HEK293 (cell line): ENCODE measurements at regions not wholly inside any gene's neighbourhood (a gene's known extent, or its start where the extent isn't known, plus 50 kb on each side); places are given as distances from the start of the nearest gene placed in this dataset.

Experiments used
- ZFP41 ChIP-seq: fragments of 450-650 bp; formaldehyde crosslinking; IDR thresholded peaks from 2 replicates; pipeline ENCODE4 v1.5.1; 2016; ENCODE audit warnings: missing biosample characterization, missing genetic modification characterization, borderline replicate concordance
- ZNF175 ChIP-seq: fragments of 450-650 bp; formaldehyde crosslinking; IDR thresholded peaks from 2 replicates; pipeline ENCODE4 v1.5.1; 2016; ENCODE audit warnings: missing biosample characterization, missing genetic modification characterization
- ZNF223 ChIP-seq: fragments of 450-650 bp; formaldehyde crosslinking; IDR thresholded peaks from 2 replicates; pipeline ENCODE4 v1.5.1; 2016; ENCODE audit warnings: missing biosample characterization, missing genetic modification characterization
- ZNF302 ChIP-seq: fragments of 450-650 bp; formaldehyde crosslinking; IDR thresholded peaks from 2 replicates; pipeline ENCODE4 v1.5.1; 2016; ENCODE audit warnings: missing biosample characterization, missing genetic modification characterization, low read depth
- ZNF544 ChIP-seq: fragments of 450-650 bp; formaldehyde crosslinking; IDR thresholded peaks from 2 replicates; pipeline ENCODE4 v1.5.0; 2017; ENCODE audit warnings: missing biosample characterization, missing genetic modification characterization
- TF ChIP-seq, protein P1 (sequence below): fragments of 450-650 bp; formaldehyde crosslinking; IDR thresholded peaks from 2 replicates; pipeline ENCODE4 v1.5.1; 2016; ENCODE audit warnings: missing biosample characterization, missing genetic modification characterization
- TF ChIP-seq, protein P2 (sequence below): fragments of 450-650 bp; formaldehyde crosslinking; conservative IDR thresholded peaks from 2 replicates; pipeline ENCODE4 v1.5.1; 2016; ENCODE audit warnings: low read depth, missing biosample characterization, missing genetic modification characterization
- TF ChIP-seq, protein P3 (sequence below): fragments of 450-650 bp; formaldehyde crosslinking; IDR thresholded peaks from 2 replicates; pipeline ENCODE4 v1.5.1; 2016; ENCODE audit warnings: missing biosample characterization, missing genetic modification characterization, borderline replicate concordance
- TF ChIP-seq, protein P4 (sequence below): fragments of 450-650 bp; formaldehyde crosslinking; IDR thresholded peaks from 2 replicates; pipeline ENCODE4 v1.5.1; 2016; ENCODE audit warnings: missing biosample characterization, missing genetic modification characterization

DNA sequence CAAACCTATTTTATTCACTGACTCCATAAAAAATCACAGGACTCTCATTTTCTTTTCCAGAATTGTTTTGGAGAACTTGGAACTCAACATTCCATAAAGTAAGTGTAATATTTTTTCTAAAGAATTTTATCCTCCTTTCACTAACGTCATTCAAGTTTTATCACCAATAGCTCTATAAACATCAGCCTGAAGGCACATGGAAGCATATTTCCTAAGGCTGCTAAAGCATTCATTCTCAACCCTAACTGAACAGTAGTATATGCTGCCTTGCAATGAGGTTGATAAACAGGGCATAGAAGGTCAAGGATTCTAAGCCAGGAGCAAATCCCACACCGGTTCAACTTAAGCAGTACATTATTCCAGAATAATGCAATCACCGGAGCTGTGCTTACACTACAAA, 273.9 kb downstream of the RAB38 start:
- TF ChIP-seq ZNF544 (tag by site-specific recombination): no peak
- TF ChIP-seq, protein P1, sequence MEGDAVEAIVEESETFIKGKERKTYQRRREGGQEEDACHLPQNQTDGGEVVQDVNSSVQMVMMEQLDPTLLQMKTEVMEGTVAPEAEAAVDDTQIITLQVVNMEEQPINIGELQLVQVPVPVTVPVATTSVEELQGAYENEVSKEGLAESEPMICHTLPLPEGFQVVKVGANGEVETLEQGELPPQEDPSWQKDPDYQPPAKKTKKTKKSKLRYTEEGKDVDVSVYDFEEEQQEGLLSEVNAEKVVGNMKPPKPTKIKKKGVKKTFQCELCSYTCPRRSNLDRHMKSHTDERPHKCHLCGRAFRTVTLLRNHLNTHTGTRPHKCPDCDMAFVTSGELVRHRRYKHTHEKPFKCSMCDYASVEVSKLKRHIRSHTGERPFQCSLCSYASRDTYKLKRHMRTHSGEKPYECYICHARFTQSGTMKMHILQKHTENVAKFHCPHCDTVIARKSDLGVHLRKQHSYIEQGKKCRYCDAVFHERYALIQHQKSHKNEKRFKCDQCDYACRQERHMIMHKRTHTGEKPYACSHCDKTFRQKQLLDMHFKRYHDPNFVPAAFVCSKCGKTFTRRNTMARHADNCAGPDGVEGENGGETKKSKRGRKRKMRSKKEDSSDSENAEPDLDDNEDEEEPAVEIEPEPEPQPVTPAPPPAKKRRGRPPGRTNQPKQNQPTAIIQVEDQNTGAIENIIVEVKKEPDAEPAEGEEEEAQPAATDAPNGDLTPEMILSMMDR (tag by site-specific recombination): no peak
- TF ChIP-seq, protein P2, sequence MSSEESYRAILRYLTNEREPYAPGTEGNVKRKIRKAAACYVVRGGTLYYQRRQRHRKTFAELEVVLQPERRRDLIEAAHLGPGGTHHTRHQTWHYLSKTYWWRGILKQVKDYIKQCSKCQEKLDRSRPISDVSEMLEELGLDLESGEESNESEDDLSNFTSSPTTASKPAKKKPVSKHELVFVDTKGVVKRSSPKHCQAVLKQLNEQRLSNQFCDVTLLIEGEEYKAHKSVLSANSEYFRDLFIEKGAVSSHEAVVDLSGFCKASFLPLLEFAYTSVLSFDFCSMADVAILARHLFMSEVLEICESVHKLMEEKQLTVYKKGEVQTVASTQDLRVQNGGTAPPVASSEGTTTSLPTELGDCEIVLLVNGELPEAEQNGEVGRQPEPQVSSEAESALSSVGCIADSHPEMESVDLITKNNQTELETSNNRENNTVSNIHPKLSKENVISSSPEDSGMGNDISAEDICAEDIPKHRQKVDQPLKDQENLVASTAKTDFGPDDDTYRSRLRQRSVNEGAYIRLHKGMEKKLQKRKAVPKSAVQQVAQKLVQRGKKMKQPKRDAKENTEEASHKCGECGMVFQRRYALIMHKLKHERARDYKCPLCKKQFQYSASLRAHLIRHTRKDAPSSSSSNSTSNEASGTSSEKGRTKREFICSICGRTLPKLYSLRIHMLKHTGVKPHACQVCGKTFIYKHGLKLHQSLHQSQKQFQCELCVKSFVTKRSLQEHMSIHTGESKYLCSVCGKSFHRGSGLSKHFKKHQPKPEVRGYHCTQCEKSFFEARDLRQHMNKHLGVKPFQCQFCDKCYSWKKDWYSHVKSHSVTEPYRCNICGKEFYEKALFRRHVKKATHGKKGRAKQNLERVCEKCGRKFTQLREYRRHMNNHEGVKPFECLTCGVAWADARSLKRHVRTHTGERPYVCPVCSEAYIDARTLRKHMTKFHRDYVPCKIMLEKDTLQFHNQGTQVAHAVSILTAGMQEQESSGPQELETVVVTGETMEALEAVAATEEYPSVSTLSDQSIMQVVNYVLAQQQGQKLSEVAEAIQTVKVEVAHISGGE (tag by site-specific recombination): no peak
- no peak for TF ChIP-seq ZNF175 (tag by site-specific recombination)
- TF ChIP-seq, protein P3, sequence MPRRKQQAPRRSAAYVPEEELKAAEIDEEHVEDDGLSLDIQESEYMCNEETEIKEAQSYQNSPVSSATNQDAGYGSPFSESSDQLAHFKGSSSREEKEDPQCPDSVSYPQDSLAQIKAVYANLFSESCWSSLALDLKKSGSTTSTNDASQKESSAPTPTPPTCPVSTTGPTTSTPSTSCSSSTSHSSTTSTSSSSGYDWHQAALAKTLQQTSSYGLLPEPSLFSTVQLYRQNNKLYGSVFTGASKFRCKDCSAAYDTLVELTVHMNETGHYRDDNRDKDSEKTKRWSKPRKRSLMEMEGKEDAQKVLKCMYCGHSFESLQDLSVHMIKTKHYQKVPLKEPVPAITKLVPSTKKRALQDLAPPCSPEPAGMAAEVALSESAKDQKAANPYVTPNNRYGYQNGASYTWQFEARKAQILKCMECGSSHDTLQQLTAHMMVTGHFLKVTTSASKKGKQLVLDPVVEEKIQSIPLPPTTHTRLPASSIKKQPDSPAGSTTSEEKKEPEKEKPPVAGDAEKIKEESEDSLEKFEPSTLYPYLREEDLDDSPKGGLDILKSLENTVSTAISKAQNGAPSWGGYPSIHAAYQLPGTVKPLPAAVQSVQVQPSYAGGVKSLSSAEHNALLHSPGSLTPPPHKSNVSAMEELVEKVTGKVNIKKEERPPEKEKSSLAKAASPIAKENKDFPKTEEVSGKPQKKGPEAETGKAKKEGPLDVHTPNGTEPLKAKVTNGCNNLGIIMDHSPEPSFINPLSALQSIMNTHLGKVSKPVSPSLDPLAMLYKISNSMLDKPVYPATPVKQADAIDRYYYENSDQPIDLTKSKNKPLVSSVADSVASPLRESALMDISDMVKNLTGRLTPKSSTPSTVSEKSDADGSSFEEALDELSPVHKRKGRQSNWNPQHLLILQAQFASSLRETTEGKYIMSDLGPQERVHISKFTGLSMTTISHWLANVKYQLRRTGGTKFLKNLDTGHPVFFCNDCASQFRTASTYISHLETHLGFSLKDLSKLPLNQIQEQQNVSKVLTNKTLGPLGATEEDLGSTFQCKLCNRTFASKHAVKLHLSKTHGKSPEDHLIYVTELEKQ (tag by site-specific recombination): no peak
- no peak for TF ChIP-seq ZFP41
- TF ChIP-seq ZNF223 (tag by site-specific recombination): no peak
- TF ChIP-seq, protein P4, sequence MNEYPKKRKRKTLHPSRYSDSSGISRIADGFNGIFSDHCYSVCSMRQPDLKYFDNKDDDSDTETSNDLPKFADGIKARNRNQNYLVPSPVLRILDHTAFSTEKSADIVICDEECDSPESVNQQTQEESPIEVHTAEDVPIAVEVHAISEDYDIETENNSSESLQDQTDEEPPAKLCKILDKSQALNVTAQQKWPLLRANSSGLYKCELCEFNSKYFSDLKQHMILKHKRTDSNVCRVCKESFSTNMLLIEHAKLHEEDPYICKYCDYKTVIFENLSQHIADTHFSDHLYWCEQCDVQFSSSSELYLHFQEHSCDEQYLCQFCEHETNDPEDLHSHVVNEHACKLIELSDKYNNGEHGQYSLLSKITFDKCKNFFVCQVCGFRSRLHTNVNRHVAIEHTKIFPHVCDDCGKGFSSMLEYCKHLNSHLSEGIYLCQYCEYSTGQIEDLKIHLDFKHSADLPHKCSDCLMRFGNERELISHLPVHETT (tag by site-specific recombination): no peak
- no peak for TF ChIP-seq ZNF302
